SK-N-SH treated with all-trans-retinoic acid at 6 μM for 48 hours (cell line): ENCODE measurements at regions not wholly inside any gene's neighbourhood (a gene's known extent, or its start where the extent isn't known, plus 50 kb on each side); places are given as distances from the start of the nearest gene placed in this dataset.

ENCODE experiments used
- ATAC-seq: fragments of 200-7000 bp; cut with Tn5 transposase; 3 replicates; pipeline ENCODE4 v1.9.1; 2020; ENCODE audit warnings: mild to moderate bottlenecking, moderate library complexity
- ARNTL ChIP-seq: fragments of 450-650 bp; formaldehyde crosslinking; IDR thresholded peaks from 2 replicates; pipeline ENCODE4 v1.5.0; 2020; ENCODE audit warnings: low read depth, mild to moderate bottlenecking, moderate library complexity, borderline replicate concordance
- BACH2 ChIP-seq: fragments of 250-450 bp; sonication (Bioruptor Pico); IDR thresholded peaks from 2 replicates; pipeline ENCODE4 v1.9.0; 2021; ENCODE audit warnings: mild to moderate bottlenecking, borderline replicate concordance
- CSDC2 ChIP-seq: fragments of 250-450 bp; sonication (Bioruptor Pico); IDR thresholded peaks from 2 replicates; pipeline ENCODE4 v1.5.0; 2020; ENCODE audit warnings: mild to moderate bottlenecking, moderate library complexity
- ESRRG ChIP-seq: fragments of 250-450 bp; sonication (Bioruptor Pico); IDR thresholded peaks from 2 replicates; pipeline ENCODE4 v1.6.1; 2021; ENCODE audit warnings: mild to moderate bottlenecking
- GLIS3 ChIP-seq: fragments of 250-450 bp; sonication (Bioruptor Pico); IDR thresholded peaks from 2 replicates; pipeline ENCODE4 v1.5.0; 2020; ENCODE audit warnings: mild to moderate bottlenecking, moderate library complexity
- ISL1 ChIP-seq: fragments of 250-450 bp; sonication (Bioruptor Pico); IDR thresholded peaks from 2 replicates; pipeline ENCODE4 v2.1.2; 2022; ENCODE audit warnings: mild to moderate bottlenecking, moderate library complexity
- OSR1 ChIP-seq: fragments of 250-450 bp; sonication (Bioruptor Pico); IDR thresholded peaks from 2 replicates; pipeline ENCODE4 v1.8.0; 2022; ENCODE audit warnings: moderate library complexity, mild to moderate bottlenecking, inconsistent platforms
- PPARA ChIP-seq: fragments of 250-450 bp; sonication (Bioruptor Pico); IDR thresholded peaks from 2 replicates; pipeline ENCODE4 v1.5.0; 2020; ENCODE audit warnings: mild to moderate bottlenecking, borderline replicate concordance
- RARB ChIP-seq: fragments of 250-450 bp; sonication (Bioruptor Pico); IDR thresholded peaks from 2 replicates; pipeline ENCODE4 v1.8.0; 2021; ENCODE audit warnings: mild to moderate bottlenecking, moderate library complexity
- SNAI2 ChIP-seq: fragments of 250-450 bp; sonication (Bioruptor Pico); IDR thresholded peaks from 2 replicates; pipeline ENCODE4 v1.5.0; 2020; ENCODE audit warnings: mild to moderate bottlenecking, moderate library complexity
- TCF4 ChIP-seq: fragments of 250-450 bp; sonication (Bioruptor Pico); IDR thresholded peaks from 2 replicates; pipeline ENCODE4 v1.8.0; 2021; ENCODE audit warnings: mild to moderate bottlenecking, moderate library complexity, borderline replicate concordance
- TOX ChIP-seq: fragments of 250-450 bp; sonication (Bioruptor Pico); IDR thresholded peaks from 2 replicates; pipeline ENCODE4 v1.8.0; 2021; ENCODE audit warnings: mild to moderate bottlenecking, moderate library complexity, borderline replicate concordance
- ZC3H10 ChIP-seq: fragments of 250-450 bp; sonication (Bioruptor Pico); IDR thresholded peaks from 2 replicates; pipeline ENCODE4 v1.5.1; 2021; ENCODE audit warnings: mild to moderate bottlenecking, moderate library complexity
- ZFP3 ChIP-seq: fragments of 250-450 bp; sonication (Bioruptor Pico); IDR thresholded peaks from 2 replicates; pipeline ENCODE4 v1.5.0; 2020; ENCODE audit warnings: mild to moderate bottlenecking, moderate library complexity
- ZNF565 ChIP-seq: fragments of 450-650 bp; formaldehyde crosslinking; conservative IDR thresholded peaks from 2 replicates; pipeline ENCODE4 v1.5.0; 2020; ENCODE audit warnings: low read depth, mild to moderate bottlenecking, moderate library complexity
- ZNF70 ChIP-seq: fragments of 450-650 bp; formaldehyde crosslinking; IDR thresholded peaks from 2 replicates; pipeline ENCODE4 v1.5.0; 2020; ENCODE audit warnings: mild to moderate bottlenecking, moderate library complexity
- ZNF8 ChIP-seq: fragments of 450-650 bp; formaldehyde crosslinking; IDR thresholded peaks from 2 replicates; pipeline ENCODE4 v1.5.0; 2020; ENCODE audit warnings: mild to moderate bottlenecking, moderate library complexity
- TF ChIP-seq, protein P1 (sequence below): fragments of 250-450 bp; sonication (Bioruptor Pico); IDR thresholded peaks from 2 replicates; pipeline ENCODE4 v1.8.0; 2020; ENCODE audit warnings: mild to moderate bottlenecking, moderate library complexity, borderline replicate concordance
- TF ChIP-seq, protein P2 (sequence below): fragments of 250-450 bp; sonication (Bioruptor Pico); IDR thresholded peaks from 2 replicates; pipeline ENCODE4 v1.5.0; 2020; ENCODE audit warnings: mild to moderate bottlenecking, moderate library complexity
- TF ChIP-seq, protein P3 (sequence below): fragments of 250-450 bp; sonication (Bioruptor Pico); IDR thresholded peaks from 2 replicates; pipeline ENCODE4 v1.5.1; 2020; ENCODE audit warnings: low read depth, mild to moderate bottlenecking, moderate library complexity
- TF ChIP-seq, protein P4 (sequence below): fragments of 250-450 bp; sonication (Bioruptor Pico); IDR thresholded peaks from 2 replicates; pipeline ENCODE4 v1.5.1; 2021; ENCODE audit warnings: mild to moderate bottlenecking, moderate library complexity
- TF ChIP-seq, protein P5 (sequence below): fragments of 250-450 bp; sonication (Bioruptor Pico); IDR thresholded peaks from 2 replicates; pipeline ENCODE4 v1.8.0; 2021; ENCODE audit warnings: low read depth, mild to moderate bottlenecking, moderate library complexity, borderline replicate concordance

DNA sequence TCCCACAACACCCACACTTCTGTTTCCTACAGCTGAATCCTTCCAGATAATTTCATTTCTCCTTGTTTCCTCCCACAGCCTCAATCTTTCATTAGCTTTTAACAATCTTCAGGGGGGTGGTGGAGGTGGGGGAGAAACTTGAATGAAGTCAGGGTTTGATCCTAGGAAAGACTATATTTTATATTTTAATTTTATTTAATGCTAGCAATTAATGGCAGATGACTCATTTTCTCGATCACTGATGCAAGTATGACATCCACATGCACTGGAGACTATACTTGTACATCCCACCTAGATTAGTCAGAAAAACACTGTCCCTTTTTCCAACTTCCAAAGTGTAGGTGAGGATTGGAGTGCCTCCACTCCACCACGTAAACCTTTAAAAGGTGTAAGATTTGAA lies 1181.3 kb upstream of the AUTS2 start:
- TF ChIP-seq, protein P1, sequence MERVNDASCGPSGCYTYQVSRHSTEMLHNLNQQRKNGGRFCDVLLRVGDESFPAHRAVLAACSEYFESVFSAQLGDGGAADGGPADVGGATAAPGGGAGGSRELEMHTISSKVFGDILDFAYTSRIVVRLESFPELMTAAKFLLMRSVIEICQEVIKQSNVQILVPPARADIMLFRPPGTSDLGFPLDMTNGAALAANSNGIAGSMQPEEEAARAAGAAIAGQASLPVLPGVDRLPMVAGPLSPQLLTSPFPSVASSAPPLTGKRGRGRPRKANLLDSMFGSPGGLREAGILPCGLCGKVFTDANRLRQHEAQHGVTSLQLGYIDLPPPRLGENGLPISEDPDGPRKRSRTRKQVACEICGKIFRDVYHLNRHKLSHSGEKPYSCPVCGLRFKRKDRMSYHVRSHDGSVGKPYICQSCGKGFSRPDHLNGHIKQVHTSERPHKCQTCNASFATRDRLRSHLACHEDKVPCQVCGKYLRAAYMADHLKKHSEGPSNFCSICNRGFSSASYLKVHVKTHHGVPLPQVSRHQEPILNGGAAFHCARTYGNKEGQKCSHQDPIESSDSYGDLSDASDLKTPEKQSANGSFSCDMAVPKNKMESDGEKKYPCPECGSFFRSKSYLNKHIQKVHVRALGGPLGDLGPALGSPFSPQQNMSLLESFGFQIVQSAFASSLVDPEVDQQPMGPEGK (CRISPR knock-in tag) = no peak
- TF ChIP-seq, protein P2, sequence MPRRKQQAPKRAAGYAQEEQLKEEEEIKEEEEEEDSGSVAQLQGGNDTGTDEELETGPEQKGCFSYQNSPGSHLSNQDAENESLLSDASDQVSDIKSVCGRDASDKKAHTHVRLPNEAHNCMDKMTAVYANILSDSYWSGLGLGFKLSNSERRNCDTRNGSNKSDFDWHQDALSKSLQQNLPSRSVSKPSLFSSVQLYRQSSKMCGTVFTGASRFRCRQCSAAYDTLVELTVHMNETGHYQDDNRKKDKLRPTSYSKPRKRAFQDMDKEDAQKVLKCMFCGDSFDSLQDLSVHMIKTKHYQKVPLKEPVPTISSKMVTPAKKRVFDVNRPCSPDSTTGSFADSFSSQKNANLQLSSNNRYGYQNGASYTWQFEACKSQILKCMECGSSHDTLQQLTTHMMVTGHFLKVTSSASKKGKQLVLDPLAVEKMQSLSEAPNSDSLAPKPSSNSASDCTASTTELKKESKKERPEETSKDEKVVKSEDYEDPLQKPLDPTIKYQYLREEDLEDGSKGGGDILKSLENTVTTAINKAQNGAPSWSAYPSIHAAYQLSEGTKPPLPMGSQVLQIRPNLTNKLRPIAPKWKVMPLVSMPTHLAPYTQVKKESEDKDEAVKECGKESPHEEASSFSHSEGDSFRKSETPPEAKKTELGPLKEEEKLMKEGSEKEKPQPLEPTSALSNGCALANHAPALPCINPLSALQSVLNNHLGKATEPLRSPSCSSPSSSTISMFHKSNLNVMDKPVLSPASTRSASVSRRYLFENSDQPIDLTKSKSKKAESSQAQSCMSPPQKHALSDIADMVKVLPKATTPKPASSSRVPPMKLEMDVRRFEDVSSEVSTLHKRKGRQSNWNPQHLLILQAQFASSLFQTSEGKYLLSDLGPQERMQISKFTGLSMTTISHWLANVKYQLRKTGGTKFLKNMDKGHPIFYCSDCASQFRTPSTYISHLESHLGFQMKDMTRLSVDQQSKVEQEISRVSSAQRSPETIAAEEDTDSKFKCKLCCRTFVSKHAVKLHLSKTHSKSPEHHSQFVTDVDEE = no peak
- TF ChIP-seq, protein P3, sequence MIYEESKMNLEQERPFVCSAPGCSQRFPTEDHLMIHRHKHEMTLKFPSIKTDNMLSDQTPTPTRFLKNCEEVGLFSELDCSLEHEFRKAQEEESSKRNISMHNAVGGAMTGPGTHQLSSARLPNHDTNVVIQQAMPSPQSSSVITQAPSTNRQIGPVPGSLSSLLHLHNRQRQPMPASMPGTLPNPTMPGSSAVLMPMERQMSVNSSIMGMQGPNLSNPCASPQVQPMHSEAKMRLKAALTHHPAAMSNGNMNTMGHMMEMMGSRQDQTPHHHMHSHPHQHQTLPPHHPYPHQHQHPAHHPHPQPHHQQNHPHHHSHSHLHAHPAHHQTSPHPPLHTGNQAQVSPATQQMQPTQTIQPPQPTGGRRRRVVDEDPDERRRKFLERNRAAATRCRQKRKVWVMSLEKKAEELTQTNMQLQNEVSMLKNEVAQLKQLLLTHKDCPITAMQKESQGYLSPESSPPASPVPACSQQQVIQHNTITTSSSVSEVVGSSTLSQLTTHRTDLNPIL (CRISPR knock-in tag) = no peak
- TF ChIP-seq, protein P4, sequence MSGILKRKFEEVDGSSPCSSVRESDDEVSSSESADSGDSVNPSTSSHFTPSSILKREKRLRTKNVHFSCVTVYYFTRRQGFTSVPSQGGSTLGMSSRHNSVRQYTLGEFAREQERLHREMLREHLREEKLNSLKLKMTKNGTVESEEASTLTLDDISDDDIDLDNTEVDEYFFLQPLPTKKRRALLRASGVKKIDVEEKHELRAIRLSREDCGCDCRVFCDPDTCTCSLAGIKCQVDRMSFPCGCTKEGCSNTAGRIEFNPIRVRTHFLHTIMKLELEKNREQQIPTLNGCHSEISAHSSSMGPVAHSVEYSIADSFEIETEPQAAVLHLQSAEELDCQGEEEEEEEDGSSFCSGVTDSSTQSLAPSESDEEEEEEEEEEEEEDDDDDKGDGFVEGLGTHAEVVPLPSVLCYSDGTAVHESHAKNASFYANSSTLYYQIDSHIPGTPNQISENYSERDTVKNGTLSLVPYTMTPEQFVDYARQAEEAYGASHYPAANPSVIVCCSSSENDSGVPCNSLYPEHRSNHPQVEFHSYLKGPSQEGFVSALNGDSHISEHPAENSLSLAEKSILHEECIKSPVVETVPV (CRISPR knock-in tag) = no peak
- TF ChIP-seq ZNF8 (CRISPR knock-in tag) (no peak), RARB (no peak), ARNTL (CRISPR knock-in tag) (no peak), ISL1 (CRISPR knock-in tag) (no peak), ZC3H10 (CRISPR knock-in tag) (no peak), ZNF70 (CRISPR knock-in tag) (no peak), ZNF565 (no peak), BACH2 (CRISPR knock-in tag) (no peak), TOX (no peak), SNAI2 (CRISPR knock-in tag) (no peak), GLIS3 (CRISPR knock-in tag) (no peak), OSR1 (CRISPR knock-in tag) (no peak), PPARA (CRISPR knock-in tag) (no peak), ESRRG (CRISPR knock-in tag) (no peak)
- TF ChIP-seq, protein P5, sequence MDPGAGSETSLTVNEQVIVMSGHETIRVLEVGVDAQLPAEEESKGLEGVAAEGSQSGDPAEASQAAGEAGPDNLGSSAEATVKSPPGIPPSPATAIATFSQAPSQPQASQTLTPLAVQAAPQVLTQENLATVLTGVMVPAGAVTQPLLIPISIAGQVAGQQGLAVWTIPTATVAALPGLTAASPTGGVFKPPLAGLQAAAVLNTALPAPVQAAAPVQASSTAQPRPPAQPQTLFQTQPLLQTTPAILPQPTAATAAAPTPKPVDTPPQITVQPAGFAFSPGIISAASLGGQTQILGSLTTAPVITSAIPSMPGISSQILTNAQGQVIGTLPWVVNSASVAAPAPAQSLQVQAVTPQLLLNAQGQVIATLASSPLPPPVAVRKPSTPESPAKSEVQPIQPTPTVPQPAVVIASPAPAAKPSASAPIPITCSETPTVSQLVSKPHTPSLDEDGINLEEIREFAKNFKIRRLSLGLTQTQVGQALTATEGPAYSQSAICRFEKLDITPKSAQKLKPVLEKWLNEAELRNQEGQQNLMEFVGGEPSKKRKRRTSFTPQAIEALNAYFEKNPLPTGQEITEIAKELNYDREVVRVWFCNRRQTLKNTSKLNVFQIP (CRISPR knock-in tag) = no peak
- no peak for ATAC-seq

DNA sequence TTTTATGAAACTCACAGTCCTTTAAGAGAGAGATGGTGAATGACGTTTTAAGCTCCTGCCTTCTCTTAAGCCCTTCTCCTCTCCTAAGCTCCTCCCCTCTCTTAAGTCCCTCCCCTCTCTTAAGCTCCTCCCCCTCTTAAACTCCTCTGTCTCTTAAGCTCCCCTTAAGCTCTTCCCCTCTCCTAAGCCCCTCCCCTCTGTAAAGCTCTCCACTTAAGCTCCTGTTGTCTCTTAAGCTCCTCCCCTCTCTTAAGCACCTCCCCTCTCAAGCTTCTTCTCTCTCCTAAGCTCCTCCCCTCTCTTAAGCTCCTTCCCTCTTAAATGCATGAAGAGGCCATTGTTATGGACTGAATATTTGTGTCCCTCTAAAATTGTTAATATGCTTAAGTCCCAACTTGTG lies 1180.6 kb upstream of the AUTS2 start:
- TF ChIP-seq OSR1 (CRISPR knock-in tag) (no peak), ZFP3 (CRISPR knock-in tag) (no peak), BACH2 (CRISPR knock-in tag) (no peak), RARB (no peak), PPARA (CRISPR knock-in tag) (no peak), TCF4 (no peak), CSDC2 (CRISPR knock-in tag) (no peak), SNAI2 (CRISPR knock-in tag) (no peak)
- ATAC-seq = no peak
